ENCODE measurements at regions not wholly inside any gene's neighbourhood (a gene's known extent, or its start where the extent isn't known, plus 50 kb on each side); places are given as distances from the start of the nearest gene placed in this dataset.

DNA sequence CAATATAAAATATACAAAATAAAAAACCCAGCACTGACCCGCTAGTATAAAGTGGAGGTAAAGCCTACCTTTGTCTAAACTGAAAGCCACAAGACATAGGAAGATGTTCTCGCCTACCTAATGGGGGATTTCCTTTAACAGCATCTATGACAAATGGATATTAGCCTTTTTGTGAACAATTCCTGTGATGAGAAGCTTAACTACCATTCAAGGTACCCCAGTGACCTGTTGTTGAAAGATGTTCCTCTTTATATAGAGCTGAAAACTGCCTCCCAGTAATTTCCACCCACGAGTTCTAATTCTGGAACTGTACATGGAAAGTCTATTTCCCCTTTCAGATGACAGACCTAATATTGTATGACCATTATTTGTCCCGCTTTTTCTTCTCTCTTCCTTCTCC is 109.8 kb upstream of the RASGRP1 start:
- TF ChIP-seq, protein P1, sequence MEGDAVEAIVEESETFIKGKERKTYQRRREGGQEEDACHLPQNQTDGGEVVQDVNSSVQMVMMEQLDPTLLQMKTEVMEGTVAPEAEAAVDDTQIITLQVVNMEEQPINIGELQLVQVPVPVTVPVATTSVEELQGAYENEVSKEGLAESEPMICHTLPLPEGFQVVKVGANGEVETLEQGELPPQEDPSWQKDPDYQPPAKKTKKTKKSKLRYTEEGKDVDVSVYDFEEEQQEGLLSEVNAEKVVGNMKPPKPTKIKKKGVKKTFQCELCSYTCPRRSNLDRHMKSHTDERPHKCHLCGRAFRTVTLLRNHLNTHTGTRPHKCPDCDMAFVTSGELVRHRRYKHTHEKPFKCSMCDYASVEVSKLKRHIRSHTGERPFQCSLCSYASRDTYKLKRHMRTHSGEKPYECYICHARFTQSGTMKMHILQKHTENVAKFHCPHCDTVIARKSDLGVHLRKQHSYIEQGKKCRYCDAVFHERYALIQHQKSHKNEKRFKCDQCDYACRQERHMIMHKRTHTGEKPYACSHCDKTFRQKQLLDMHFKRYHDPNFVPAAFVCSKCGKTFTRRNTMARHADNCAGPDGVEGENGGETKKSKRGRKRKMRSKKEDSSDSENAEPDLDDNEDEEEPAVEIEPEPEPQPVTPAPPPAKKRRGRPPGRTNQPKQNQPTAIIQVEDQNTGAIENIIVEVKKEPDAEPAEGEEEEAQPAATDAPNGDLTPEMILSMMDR (IDR thresholded peaks at IDR 0.05; ENCODE audit: insufficient read depth, low read length, poor library complexity, severe bottlenecking), result no peak
- TF ChIP-seq EZH2phosphoT487 (conservative IDR thresholded peaks at IDR 0.05; ENCODE audit: low read length), result no peak

All from SU-DHL-6 (cell line).